ENCODE measurements at regions not wholly inside any gene's neighbourhood (a gene's known extent, or its start where the extent isn't known, plus 50 kb on each side); places are given as distances from the start of the nearest gene placed in this dataset.

- H3K27ac Mint-ChIP-seq = no peak overlapping the region
- no peak overlapping the region for H3K9ac ChIP-seq (ENCODE audit: insufficient read depth, low read length, poor library complexity, severe bottlenecking)
Observed at GRCh38 chr4:56197387-56197786, 189.9 kb downstream of the AASDH start.

GRCh38 chr4:56195025-56195424, 192.3 kb downstream of the AASDH start:
- peaks cover 0 to 6% (median 3%) of the 10 kb centered on the region in 7 donors for H3K9me3 Mint-ChIP-seq
- H3K36me3 Mint-ChIP-seq = no peaks in the 10 kb centered on the region
- no peaks in the 10 kb centered on the region for H3K79me2 ChIP-seq (ENCODE audit: insufficient read depth, low read length)
- intact Hi-C loops (cut with micrococcal nuclease) = no loop called here
- no peak overlapping the region for H2AFZ ChIP-seq (ENCODE audit: insufficient read depth, low read depth, low read length, poor library complexity, severe bottlenecking)
- H3K4me3 ChIP-seq (replicated peaks in 1 of 3; ENCODE audit: low read depth in 2 of 3, low read length in 3 of 3) = no peak overlapping the region
- H3K9ac ChIP-seq (ENCODE audit: insufficient read depth, low read length, poor library complexity, severe bottlenecking) = no peak overlapping the region
- no peak overlapping the region for H3K4me3 Mint-ChIP-seq
- no peaks in the 10 kb centered on the region for H3K4me1 ChIP-seq (ENCODE audit: control insufficient read depth in 1 of 2, insufficient read depth in 2 of 2, low read length in 2 of 2)
- no peaks in the 10 kb centered on the region for H3K27me3 ChIP-seq (ENCODE audit: control insufficient read depth in 2 of 2, insufficient read depth in 2 of 2, low read length in 2 of 2)
- H3K4me2 ChIP-seq (replicated peaks; ENCODE audit: extremely low read depth, low read length, poor library complexity, severe bottlenecking) = no peak overlapping the region
- H3K27me3 Mint-ChIP-seq (ENCODE audit: low read depth in 3 of 3) = no peaks in the 10 kb centered on the region
- no peak for TF ChIP-seq CTCF (IDR thresholded peaks at IDR 0.05)
- H3K4me1 Mint-ChIP-seq = no peaks in the 10 kb centered on the region
- no peak for DNase-seq
- no CpG with 5 or more reads among the region's 4 CpGs for WGBS (ENCODE audit: insufficient coverage)
- peaks cover 0 to 4% of the 10 kb centered on the region in 2 donors for H3K9me3 ChIP-seq (replicated peaks in 1 of 2; ENCODE audit: control insufficient read depth in 1 of 2, insufficient read depth in 1 of 2, low read length in 2 of 2)
- no peak overlapping the region for H3K27ac Mint-ChIP-seq
- H3K36me3 ChIP-seq (replicated peaks in 1 of 2; ENCODE audit: control insufficient read depth in 1 of 2, insufficient read depth in 2 of 2, low read length in 2 of 2) = no peaks in the 10 kb centered on the region
- no peaks in the 10 kb centered on the region for H4K20me1 ChIP-seq (ENCODE audit: insufficient read depth, low read length)
- no peak overlapping the region for H3K27ac ChIP-seq (ENCODE audit: low read depth in 1 of 2, low read length in 2 of 2)

More at GRCh38 chr4:56197387-56197786, 189.9 kb downstream of the AASDH start:
- no peaks in the 10 kb centered on the region for H4K20me1 ChIP-seq (ENCODE audit: insufficient read depth, low read length)
- H3K9me3 Mint-ChIP-seq = peaks cover 0 to 2% (median 0%) of the 10 kb centered on the region in 7 donors
- H3K27ac ChIP-seq (ENCODE audit: low read depth in 1 of 2, low read length in 2 of 2) = no peak overlapping the region
- no peaks in the 10 kb centered on the region for H3K36me3 ChIP-seq (replicated peaks in 1 of 2; ENCODE audit: control insufficient read depth in 1 of 2, insufficient read depth in 2 of 2, low read length in 2 of 2)
- 94% methylated on average over 2 of the region's 5 CpGs for WGBS (ENCODE audit: insufficient coverage)
- no peak for TF ChIP-seq CTCF (IDR thresholded peaks at IDR 0.05)
- H3K4me1 ChIP-seq (ENCODE audit: control insufficient read depth in 1 of 2, insufficient read depth in 2 of 2, low read length in 2 of 2) = no peaks in the 10 kb centered on the region
- intact Hi-C loops (cut with micrococcal nuclease) = no loop called here
- no peaks in the 10 kb centered on the region for H3K27me3 Mint-ChIP-seq (ENCODE audit: low read depth in 3 of 3)
- DNase-seq = no peak
- H3K79me2 ChIP-seq (ENCODE audit: insufficient read depth, low read length) = no peaks in the 10 kb centered on the region
- H3K4me3 Mint-ChIP-seq = no peak overlapping the region
- H3K4me3 ChIP-seq (replicated peaks in 1 of 3; ENCODE audit: low read depth in 2 of 3, low read length in 3 of 3) = no peak overlapping the region
- H3K9me3 ChIP-seq (replicated peaks in 1 of 2; ENCODE audit: control insufficient read depth in 1 of 2, insufficient read depth in 1 of 2, low read length in 2 of 2) = no peaks in the 10 kb centered on the region
- H2AFZ ChIP-seq (ENCODE audit: insufficient read depth, low read depth, low read length, poor library complexity, severe bottlenecking) = no peak overlapping the region
- H3K36me3 Mint-ChIP-seq = no peaks in the 10 kb centered on the region
- no peaks in the 10 kb centered on the region for H3K27me3 ChIP-seq (ENCODE audit: control insufficient read depth in 2 of 2, insufficient read depth in 2 of 2, low read length in 2 of 2)
- no peak overlapping the region for H3K4me2 ChIP-seq (replicated peaks; ENCODE audit: extremely low read depth, low read length, poor library complexity, severe bottlenecking)
- H3K4me1 Mint-ChIP-seq = no peaks in the 10 kb centered on the region
